Neural cell (in vitro differentiated cells): ENCODE measurements at regions not wholly inside any gene's neighbourhood (a gene's known extent, or its start where the extent isn't known, plus 50 kb on each side); places are given as distances from the start of the nearest gene placed in this dataset.

Experiments used
- H2AFZ ChIP-seq: fragments of 200-600, 300-800 bp; sonication (generic), shearing (Covaris generic); 2 replicates; pipeline ENCODE4 v1.6.0; 2014; ENCODE audit warnings: low read depth, mild to moderate bottlenecking, antibody characterized with exemption, low read length, moderate library complexity
- H3F3A ChIP-seq: fragments of 200-600 bp; shearing (Covaris generic); 2 replicates; pipeline ENCODE4 v1.6.1; 2016; ENCODE audit warnings: mild to moderate bottlenecking, moderate library complexity, mixed read lengths, antibody characterized with exemption, low read length; ENCODE audit not compliant: insufficient read depth, poor library complexity, severe bottlenecking
- H3K27ac ChIP-seq: fragments of 200-600, 300-800 bp; sonication (generic), shearing (Covaris generic); 2 replicates; pipeline ENCODE4 v1.5.1; 2014; ENCODE audit warnings: mild to moderate bottlenecking, low read length, moderate library complexity
- H3K27me3 ChIP-seq: fragments of 300-800, 200-600 bp; sonication (generic), shearing (Covaris generic); 2 replicates; pipeline ENCODE4 v1.6.0; 2014; ENCODE audit warnings: mild to moderate bottlenecking, low read depth, low read length, moderate library complexity; ENCODE audit not compliant: insufficient read depth
- H3K36me3 ChIP-seq: fragments of 300-800, 200-600 bp; sonication (generic), shearing (Covaris generic); 2 replicates; pipeline ENCODE4 v1.5.1; 2014; ENCODE audit warnings: mild to moderate bottlenecking, antibody characterized with exemption, low read length, moderate library complexity; ENCODE audit not compliant: insufficient read depth
- H3K4me2 ChIP-seq: fragments of 300-800, 200-600 bp; sonication (generic), shearing (Covaris generic); 2 replicates; pipeline ENCODE4 v1.6.0; 2014; ENCODE audit warnings: mild to moderate bottlenecking, low read length
- H3K4me3 ChIP-seq: fragments of 300-800, 200-600 bp; sonication (generic), shearing (Covaris generic); 2 replicates; pipeline ENCODE4 v1.5.1; 2014; ENCODE audit warnings: mild to moderate bottlenecking, low read length, moderate library complexity
- H3K79me2 ChIP-seq: fragments of 200-600 bp; shearing (Covaris generic); replicated peaks from 2 replicates; pipeline ENCODE4 v1.6.0; 2014; ENCODE audit warnings: mild to moderate bottlenecking, low read length, moderate library complexity; ENCODE audit not compliant: insufficient read depth
- H3K9ac ChIP-seq: fragments of 300-800, 200-600 bp; sonication (generic), shearing (Covaris generic); 2 replicates; pipeline ENCODE4 v1.6.1; 2016; ENCODE audit warnings: mild to moderate bottlenecking, low read length, mixed read lengths
- H3K9me2 ChIP-seq: fragments of 200-600 bp; shearing (Covaris generic); 2 replicates; pipeline ENCODE4 v1.6.1; 2016; ENCODE audit warnings: mild to moderate bottlenecking, low read length, mixed read lengths; ENCODE audit not compliant: insufficient read depth
- H3K9me3 ChIP-seq: fragments of 200-600, 300-800 bp; sonication (generic), shearing (Covaris generic); 2 replicates; pipeline ENCODE4 v1.6.1; 2016; ENCODE audit warnings: mild to moderate bottlenecking, mixed run types, low read length, moderate library complexity, mixed read lengths
- H4K20me1 ChIP-seq: fragments of 200-600 bp; shearing (Covaris generic); 2 replicates; pipeline ENCODE4 v1.6.1; 2016; ENCODE audit warnings: mild to moderate bottlenecking, mixed run types; ENCODE audit not compliant: insufficient read depth
- MXI1 ChIP-seq: fragments of 450-650 bp; conservative IDR thresholded peaks from 2 replicates; pipeline ENCODE4 v1.6.1; 2014; ENCODE audit warnings: antibody characterized with exemption, mild to moderate bottlenecking; ENCODE audit not compliant: poor library complexity, severe bottlenecking
- RAD21 ChIP-seq: fragments of 450-650 bp; conservative IDR thresholded peaks from 2 replicates; pipeline ENCODE4 v1.6.1; 2014; ENCODE audit warnings: antibody characterized with exemption, mild to moderate bottlenecking, moderate library complexity
- SMC3 ChIP-seq: fragments of 450-650 bp; conservative IDR thresholded peaks from 2 replicates; pipeline ENCODE4 v1.6.1; 2014; ENCODE audit warnings: antibody characterized with exemption, mild to moderate bottlenecking, moderate library complexity; ENCODE audit not compliant: poor library complexity
- TF ChIP-seq, protein P1 (sequence below): IDR thresholded peaks from 2 replicates; pipeline ENCODE4 v1.6.1; 2012; ENCODE audit warnings: borderline replicate concordance
- TF ChIP-seq, protein P2 (sequence below): fragments of 450-650 bp; IDR thresholded peaks from 2 replicates; pipeline ENCODE4 v1.5.1; 2014; ENCODE audit warnings: antibody characterized with exemption, mild to moderate bottlenecking, moderate library complexity; ENCODE audit not compliant: poor library complexity, severe bottlenecking

DNA sequence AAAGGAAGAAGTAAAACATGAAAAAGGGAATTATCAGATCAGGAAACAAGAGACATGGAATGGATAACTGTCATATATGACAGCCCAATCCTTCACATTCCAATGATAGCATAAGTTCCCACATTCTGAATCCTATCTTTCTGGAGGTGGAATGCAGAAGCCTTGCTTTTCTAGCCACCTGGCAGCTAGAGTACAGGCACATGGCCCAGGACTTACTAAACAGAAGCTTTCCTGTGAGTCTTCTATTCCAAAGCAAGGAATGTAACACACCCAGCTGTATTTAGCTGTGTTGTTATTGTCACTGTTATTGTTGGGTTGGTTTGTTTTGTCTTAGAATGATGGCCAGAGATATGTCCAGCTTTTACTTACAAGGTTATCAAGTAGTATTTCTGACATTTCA, 780.5 kb upstream of the ZNF608 start:
- no peaks in the 10 kb centered on the region for H4K20me1 ChIP-seq
- no peaks in the 10 kb centered on the region for H3K27me3 ChIP-seq
- H2AFZ ChIP-seq = no peak overlapping the region
- no peak overlapping the region for H3K27ac ChIP-seq
- no peaks in the 10 kb centered on the region for H3K36me3 ChIP-seq
- no peak overlapping the region for H3K4me3 ChIP-seq
- no peaks in the 10 kb centered on the region for H3K79me2 ChIP-seq
- no peak for TF ChIP-seq SMC3
- TF ChIP-seq, protein P1, sequence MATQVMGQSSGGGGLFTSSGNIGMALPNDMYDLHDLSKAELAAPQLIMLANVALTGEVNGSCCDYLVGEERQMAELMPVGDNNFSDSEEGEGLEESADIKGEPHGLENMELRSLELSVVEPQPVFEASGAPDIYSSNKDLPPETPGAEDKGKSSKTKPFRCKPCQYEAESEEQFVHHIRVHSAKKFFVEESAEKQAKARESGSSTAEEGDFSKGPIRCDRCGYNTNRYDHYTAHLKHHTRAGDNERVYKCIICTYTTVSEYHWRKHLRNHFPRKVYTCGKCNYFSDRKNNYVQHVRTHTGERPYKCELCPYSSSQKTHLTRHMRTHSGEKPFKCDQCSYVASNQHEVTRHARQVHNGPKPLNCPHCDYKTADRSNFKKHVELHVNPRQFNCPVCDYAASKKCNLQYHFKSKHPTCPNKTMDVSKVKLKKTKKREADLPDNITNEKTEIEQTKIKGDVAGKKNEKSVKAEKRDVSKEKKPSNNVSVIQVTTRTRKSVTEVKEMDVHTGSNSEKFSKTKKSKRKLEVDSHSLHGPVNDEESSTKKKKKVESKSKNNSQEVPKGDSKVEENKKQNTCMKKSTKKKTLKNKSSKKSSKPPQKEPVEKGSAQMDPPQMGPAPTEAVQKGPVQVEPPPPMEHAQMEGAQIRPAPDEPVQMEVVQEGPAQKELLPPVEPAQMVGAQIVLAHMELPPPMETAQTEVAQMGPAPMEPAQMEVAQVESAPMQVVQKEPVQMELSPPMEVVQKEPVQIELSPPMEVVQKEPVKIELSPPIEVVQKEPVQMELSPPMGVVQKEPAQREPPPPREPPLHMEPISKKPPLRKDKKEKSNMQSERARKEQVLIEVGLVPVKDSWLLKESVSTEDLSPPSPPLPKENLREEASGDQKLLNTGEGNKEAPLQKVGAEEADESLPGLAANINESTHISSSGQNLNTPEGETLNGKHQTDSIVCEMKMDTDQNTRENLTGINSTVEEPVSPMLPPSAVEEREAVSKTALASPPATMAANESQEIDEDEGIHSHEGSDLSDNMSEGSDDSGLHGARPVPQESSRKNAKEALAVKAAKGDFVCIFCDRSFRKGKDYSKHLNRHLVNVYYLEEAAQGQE = peak; percentile 63
- no peaks in the 10 kb centered on the region for H3F3A ChIP-seq
- H3K9ac ChIP-seq = no peak overlapping the region
- H3K4me2 ChIP-seq = no peak overlapping the region
- no peaks in the 10 kb centered on the region for H3K9me2 ChIP-seq
- H3K9me3 ChIP-seq = no peaks in the 10 kb centered on the region

DNA sequence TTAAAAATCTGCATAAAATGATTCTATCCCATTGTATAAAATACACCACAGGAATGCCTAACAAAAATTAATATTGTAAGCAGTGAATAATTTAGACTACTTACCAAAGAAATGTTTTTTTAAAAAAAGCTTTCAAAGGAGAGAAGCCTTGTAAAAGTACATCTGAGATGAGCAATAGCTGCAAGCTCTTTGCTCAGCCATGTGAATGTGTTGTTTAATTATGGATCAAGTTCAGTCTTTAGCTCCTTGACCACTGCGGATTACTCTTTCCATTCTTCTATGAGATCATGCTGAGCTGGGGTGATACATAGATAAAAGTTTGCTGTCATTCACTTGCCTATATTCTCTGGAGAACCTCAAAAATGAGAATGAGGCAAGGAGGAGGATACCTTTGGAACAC, 782.4 kb upstream of the ZNF608 start:
- Histone ChIP-seq H4K20me1 (no peaks in the 10 kb centered on the region), H3K27ac (no peak overlapping the region), H3K9me3 (no peaks in the 10 kb centered on the region), H3K79me2 (no peaks in the 10 kb centered on the region), H3F3A (no peaks in the 10 kb centered on the region), H3K4me2 (no peak overlapping the region), H2AFZ (no peak overlapping the region), H3K9me2 (no peaks in the 10 kb centered on the region), H3K36me3 (no peaks in the 10 kb centered on the region), H3K4me3 (no peak overlapping the region), H3K27me3 (no peaks in the 10 kb centered on the region), H3K9ac (no peak overlapping the region)
- no peak for TF ChIP-seq MXI1
- TF ChIP-seq RAD21 = no peak

DNA sequence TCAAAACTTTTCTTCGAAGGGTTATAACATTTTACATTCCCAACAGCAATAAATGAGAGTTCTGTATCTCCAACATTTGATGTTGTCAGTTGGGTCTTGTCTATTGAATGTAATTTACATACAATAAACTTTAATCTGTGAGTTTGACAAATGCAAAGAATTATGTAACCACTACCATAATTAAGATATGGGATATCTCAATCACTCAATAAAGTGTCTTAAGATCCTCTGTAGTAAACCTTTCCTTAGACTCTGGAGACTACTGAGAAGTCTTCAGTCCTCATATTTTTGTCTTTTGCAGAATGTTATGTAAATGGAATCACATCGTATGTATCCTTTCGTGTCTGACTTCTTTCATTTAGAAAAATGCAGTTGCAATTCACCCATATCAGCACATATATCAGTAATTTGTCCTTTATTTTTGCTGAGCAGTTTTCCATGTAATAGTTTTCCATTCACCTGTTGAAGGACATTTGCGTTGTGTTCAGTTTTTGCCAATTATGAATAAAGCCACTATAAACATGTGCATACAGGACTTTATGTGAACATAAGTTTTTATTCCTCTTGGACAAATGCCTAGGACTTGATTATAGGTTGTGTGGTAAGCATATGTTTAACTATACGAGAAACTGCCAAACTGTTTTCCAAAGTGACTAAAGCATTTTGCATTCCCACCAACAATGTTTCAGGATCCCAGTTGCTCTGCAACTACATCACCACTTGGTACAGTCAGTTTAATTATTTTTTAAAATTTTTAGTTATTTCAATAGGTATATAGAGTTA, 784.6 kb upstream of the ZNF608 start:
- H3K4me3 ChIP-seq = no peak overlapping the region
- no peaks in the 10 kb centered on the region for H3K9me2 ChIP-seq
- H4K20me1 ChIP-seq = no peaks in the 10 kb centered on the region
- H3K36me3 ChIP-seq = no peaks in the 10 kb centered on the region
- H2AFZ ChIP-seq = no peak overlapping the region
- H3K79me2 ChIP-seq = no peaks in the 10 kb centered on the region
- no peak overlapping the region for H3K9ac ChIP-seq
- H3K9me3 ChIP-seq = no peaks in the 10 kb centered on the region
- H3K27ac ChIP-seq = no peak overlapping the region
- no peaks in the 10 kb centered on the region for H3F3A ChIP-seq
- no peak for TF ChIP-seq RAD21
- TF ChIP-seq, protein P2, sequence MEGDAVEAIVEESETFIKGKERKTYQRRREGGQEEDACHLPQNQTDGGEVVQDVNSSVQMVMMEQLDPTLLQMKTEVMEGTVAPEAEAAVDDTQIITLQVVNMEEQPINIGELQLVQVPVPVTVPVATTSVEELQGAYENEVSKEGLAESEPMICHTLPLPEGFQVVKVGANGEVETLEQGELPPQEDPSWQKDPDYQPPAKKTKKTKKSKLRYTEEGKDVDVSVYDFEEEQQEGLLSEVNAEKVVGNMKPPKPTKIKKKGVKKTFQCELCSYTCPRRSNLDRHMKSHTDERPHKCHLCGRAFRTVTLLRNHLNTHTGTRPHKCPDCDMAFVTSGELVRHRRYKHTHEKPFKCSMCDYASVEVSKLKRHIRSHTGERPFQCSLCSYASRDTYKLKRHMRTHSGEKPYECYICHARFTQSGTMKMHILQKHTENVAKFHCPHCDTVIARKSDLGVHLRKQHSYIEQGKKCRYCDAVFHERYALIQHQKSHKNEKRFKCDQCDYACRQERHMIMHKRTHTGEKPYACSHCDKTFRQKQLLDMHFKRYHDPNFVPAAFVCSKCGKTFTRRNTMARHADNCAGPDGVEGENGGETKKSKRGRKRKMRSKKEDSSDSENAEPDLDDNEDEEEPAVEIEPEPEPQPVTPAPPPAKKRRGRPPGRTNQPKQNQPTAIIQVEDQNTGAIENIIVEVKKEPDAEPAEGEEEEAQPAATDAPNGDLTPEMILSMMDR = no peak
- H3K4me2 ChIP-seq = no peak overlapping the region
- H3K27me3 ChIP-seq = no peaks in the 10 kb centered on the region
